HG03175 (cell line): ENCODE measurements at regions not wholly inside any gene's neighbourhood (a gene's known extent, or its start where the extent isn't known, plus 50 kb on each side); places are given as distances from the start of the nearest gene placed in this dataset.

Experiments
- ATAC-seq: cut with Tn5 transposase; IDR thresholded peaks from one replicate; pipeline ENCODE4 v1.9.1; 2021; ENCODE audit warnings: mild to moderate bottlenecking, moderate library complexity; ENCODE audit not compliant: unreplicated experiment

DNA sequence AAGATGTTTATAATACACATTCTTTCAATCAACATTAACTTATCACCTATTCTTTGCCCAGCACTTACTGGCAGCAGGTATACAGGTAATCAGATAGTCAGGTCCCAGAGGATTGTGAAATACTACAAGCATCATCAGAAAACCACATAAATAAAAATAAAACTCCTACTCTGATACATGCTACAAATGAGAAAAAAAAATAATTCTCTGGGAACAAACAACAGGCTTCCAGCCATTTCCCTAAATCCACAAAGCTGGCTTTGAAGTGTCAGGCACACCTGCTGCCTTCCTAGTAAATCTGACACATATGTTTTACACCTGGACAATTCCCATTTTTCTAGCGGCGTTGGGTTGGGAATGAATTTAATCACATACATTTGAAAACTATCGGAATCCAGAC is 384.5 kb upstream of the CDH4 start:
- ATAC-seq, result no peak

DNA sequence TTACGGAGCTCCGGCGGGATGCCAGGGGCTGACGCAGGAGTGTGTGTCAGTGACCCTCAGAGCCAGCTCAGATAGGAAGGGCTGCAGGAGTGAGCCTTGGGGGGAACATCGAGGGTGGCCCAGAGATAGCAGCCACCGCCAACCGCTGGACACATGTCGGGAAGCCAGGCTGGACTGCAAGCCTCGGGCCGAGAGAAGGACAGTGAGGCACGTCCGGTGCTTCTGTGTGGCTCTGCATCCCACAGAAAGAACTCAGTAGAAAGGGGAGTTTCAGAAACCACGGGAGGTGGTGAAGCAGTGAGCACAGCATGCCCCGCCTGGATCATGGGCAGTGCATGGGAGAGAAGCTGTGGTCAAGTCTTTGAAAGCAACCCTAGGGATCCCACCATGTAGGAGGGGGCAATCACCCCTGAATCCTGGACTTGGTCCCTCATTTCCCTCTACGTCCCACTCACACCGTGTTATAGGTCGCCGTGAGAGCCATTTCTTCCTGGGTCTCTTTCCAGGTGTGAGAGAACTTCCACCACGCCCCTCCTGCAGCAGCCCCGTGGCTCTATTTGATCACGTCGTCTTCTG is 383.7 kb upstream of the CDH4 start:
- ATAC-seq, result no peak

DNA sequence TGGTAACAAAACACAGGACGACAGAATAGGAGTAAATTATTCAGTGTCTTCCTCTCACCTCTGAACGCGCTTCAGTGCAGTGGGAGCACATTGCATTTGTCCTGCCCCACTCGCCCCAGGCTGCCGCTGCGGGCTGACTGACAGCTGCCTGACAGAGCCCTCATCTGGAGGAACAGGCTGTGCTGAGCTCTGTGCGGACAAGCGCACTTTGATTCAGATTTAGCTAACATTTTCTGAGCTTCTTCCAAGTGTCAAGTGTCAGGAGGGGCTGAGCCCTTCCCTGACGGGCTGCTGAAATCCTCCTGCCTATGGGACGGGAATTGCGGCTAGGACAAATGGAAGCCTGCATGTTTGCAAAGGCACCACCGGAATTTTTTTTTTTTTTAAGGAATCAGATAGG is 383.0 kb upstream of the CDH4 start:
- no peak for ATAC-seq

DNA sequence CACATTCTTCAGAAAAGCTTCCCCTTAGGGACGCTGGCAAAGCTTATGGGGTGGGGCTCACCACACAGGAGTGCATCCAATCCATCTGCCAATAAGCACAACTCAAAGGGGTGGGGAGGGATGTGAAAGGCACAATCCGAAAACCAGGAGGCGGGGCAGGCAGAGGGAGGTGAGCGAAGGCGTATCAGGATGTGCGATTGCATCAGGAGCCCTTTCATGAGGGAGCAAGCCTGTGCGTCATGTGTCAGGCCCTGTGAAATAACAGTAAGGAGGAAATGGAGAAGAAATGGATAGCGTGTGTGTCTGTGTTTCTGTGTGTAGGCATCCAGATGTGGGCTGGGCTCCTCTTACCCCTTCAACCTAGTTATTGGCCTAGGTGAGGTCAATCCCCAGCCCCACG is 382.4 kb upstream of the CDH4 start:
- ATAC-seq, result no peak

DNA sequence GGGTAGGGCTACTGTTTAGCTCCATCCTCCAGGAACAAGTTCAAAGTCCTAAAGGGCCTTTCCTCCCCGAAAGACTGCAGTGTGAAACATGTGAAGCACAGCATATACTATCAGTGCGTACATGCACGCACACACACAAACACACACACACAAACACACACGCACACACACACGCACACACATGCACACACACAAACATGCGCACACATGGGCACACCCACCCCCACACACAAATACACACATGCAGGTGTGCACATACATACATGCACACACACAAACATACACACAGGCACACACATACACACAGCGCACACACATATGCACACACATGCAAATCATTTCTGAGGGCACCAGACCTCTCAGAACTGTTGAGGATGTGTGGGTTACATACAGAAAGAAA is 382.0 kb upstream of the CDH4 start:
- ATAC-seq, result no peak

DNA sequence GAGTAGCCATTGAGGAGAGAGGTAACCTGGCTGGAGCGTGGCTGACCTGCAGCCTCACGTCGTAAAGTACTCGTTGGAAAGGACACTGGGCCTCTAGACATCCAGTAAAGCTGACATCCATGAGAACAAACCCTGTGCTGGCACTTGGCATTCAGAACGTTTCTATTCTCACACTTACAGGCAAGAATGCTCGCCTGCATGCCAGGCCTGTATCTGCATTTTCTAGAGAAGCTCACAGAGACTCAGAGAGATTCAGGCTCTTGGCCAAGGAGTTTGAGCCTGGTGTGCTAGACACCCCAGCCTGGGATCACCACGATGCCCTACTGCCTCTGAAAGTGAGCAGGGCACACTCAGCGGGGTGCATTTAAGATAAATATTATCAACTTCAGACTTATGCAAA is 379.8 kb upstream of the CDH4 start:
- ATAC-seq, result no peak

DNA sequence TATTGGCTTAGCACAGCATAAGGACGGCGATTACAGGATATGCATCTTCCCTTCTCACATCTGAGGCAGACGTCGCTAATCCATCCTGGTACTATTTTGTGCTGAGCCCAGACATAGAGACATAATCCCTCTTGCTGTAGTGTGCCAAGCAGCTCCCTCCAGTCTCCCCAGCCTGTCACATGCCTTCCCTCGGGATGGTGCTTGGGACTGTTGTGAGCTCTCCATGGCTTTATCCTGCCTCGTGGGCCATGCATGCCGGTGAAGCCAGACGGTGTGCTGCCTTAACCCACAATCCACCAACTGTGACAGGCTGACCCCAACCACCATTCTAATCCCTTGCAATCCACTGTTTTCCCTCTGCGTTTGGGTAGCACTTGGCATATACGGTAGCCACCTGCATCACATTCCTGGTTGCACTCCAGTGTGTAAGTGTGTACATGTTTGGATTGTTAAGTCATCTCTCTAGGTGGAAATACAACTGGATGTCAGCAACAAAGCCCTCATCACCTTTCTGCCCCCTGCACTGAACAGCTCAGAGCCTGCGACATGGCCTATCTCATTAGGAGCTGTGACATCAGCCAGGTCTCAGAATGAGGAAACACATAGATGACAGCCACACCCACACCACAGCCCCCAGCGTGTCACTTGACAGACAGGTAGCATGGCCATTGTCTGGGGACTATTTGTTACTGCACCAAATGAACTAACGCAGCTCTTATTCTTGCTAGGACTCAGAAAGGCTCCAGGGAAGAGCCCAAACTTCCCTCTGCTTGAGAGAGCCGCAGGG is 374.8 kb upstream of the CDH4 start:
- ATAC-seq, result no peak

DNA sequence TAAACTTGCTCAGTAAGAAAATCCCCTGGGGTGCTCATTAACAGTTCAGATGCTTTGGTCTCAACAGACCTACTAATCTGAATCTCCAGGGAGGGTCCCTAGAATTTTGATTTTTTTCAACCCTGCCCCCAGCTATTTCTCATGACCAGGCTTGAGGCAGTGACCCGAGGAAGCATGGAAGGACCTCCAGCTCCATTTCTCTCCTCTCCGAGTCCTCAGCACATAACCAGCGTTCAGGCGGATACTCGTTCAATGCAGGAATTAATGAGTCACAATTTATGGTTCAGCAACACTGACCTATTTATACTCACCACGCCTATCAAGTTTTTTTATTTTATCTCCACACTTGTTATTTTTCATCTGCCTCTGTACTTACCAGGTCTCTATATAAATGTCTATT is 369.2 kb upstream of the CDH4 start:
- ATAC-seq, result no peak

DNA sequence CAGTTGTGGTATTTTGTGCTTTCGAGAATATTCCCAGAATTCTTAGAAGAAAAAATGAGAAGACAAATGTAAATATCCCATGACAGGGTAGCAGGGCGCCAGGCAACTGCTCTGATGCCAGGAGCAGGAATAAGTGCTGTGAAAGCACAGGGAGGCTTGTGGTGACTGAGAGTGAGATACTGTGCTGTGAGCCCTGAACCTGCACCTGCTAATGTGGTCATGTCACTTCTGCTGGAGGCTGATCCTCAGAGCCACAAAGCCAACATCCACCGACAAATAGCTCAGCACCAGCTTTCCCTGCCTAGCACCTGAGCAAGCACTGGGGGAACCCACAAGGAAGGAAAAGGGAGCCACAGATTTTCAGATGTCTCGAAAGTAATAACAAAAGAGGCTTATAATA is 368.6 kb upstream of the CDH4 start:
- ATAC-seq, result no peak

DNA sequence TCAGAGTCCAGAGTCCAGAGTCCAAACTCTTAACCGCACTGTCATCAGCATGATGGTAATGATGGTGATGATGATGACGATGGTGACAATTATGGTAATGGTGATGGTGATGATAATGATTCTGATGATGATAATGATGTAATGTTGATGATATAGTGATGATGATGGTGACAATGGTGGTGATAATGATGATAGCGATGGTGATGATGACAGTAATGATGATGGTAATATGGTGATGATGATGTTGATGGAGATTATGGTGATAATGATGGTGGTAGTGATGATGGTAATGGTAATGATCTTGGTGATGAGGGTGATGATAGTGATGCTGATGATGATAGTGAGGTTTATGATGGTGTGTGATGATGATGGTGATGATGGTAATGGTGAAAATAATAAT is 367.8 kb upstream of the CDH4 start:
- no peak for ATAC-seq

DNA sequence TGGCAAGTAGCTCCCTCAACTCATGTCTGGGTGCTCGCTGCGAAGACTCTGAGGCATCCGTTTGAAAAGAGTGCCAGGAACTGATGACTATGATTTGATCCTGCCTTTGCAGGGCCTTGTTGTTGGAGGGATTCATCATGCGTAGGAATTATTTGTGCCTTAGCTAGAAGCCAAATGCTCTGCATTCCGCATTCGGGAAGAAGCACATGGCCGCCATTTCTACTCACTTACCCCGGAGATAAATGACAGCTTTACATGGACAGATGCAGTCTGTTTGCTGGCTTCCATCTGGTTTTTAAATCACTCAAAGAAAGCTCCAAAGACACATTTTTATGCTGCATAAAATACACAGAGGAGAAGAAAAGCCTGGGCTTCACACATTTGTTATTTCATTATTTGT is 363.3 kb upstream of the CDH4 start:
- no peak for ATAC-seq

DNA sequence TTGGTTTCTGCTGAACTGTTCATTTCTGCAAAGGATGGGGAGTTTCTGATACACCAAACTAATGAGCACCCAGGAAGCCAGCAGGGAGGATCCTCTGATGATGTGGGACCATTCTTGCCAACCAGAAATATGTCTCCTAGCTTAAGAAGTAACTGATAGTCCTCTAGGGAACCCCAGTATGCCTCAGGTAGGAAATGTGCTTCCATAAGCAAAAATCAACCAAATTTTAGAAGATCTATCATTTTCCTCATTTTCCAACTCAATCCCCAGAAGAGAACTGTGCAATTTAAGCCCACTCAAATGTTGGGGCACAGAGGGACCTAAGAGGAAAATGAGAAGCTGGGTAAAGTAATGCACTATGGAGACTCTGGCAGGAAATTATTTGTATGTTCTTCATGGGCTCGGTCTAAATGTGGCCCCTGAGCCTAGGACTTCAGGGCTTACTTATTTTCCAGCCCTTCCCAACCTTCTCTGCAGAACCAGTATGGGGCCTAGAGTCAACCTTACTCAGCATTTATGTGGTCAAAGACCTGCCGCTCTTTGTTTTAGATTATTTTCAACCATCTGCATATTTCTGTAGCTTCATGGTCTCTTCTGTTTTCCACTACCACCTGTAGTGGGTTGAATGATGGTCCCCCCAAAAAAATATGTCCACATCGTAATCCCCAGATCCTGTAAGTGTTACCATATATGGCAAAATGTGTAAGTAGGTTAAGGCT is 359.8 kb upstream of the CDH4 start:
- no peak for ATAC-seq

DNA sequence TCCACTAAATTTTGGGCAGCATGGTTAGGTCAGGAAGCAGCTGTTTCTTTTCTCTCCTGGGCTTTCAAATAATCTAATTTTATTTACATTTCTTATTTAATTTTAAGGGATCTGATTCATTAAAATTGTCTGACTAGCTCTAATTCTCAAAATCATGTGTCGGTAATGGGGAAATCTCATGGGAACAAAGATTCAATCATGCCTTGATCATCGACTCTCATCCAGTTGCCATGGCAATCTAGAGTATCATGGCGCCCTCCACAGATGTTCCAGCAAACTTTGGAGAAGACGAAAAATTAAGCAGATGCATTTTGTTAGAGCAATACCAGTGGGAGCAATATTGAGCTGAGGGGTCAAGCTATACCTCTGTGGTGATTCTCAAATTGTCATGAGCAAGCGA is 358.0 kb upstream of the CDH4 start:
- ATAC-seq, result no peak

DNA sequence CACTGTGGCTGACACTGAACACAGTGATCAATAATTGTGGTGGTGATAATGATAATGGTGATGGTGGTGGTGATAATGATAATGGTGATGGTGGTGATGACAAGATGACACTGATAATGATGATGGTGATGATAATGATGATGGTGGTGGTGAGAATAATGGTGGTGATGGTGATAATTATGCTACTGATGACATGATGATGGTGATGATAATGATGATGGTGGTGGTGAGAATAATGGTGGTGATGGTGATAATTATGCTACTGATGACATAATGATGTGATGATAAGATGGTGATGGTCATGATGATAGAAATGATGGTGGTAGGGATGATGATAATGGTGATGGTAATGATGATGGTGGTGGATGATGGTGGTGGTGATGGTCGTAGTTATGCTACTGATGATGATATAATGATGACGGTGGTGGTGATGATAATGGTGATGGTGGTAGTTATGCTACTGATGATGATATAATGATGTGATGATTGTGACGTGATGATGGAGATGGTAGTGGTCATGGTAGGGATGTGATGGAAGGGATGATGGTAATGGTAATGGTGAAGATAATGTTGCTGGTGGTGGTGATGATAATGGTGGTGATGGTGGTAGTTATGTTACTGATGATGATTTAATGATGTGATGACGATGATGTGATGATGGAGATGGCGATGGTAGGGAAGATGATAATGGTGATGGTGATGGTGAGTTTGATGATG is 356.5 kb upstream of the CDH4 start:
- no peak for ATAC-seq

DNA sequence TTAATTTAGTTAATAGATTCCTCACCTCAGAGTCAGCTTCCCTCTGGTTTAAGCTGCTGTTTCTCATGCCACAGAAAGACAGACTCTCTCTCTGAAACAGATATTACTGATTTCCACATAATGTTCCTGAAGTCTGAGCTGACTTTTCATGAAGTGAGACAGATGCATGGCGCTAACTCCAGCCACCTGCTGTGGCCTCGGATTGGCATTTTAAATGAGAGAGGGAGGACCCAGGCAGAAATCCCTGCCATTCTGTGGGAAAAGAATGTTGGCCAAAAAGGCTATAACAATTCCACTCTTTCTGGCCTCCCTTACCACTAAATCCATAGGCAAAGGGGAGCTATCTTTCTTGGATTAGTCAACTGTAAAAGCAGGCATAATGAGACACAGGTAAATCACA is 354.1 kb upstream of the CDH4 start:
- ATAC-seq, result no peak

DNA sequence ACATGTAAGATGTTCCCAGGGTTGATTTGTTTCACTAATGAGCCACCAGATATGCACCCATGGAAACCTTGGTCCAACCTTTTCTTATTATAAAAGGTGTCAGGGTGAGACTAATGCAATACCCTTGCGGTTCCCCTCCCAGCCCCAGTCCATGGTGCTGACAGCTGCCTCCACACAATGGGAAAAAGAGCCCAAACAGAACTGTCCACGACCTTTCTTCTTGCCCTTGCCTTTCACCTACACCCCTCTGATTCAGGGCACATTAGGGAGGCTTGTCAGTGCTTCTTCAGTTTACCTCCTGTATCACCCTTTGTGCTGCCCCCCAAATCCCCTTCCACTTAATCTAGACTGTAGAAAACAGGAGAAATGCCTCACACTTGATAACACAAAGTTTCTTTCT is 352.7 kb upstream of the CDH4 start:
- no peak for ATAC-seq

DNA sequence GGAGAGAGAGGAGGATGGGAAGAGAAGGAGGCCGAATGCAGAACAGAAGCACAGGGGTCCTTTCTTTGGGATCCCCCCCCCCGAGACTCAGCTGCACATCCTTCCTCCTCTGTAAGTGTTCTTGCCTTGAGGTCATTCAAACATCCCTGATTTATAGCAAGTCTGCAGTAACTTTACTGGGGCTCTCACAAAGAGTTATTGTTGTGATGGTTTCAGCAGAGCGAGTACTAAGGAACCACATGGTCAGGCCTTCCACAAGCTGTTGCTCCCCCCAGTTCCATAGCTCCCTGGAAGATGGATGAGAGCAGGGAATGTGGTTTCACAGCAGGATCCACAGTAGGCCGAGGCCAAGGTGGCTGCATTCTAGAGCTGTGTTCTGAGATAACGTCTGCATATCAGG is 351.4 kb upstream of the CDH4 start:
- no peak for ATAC-seq

DNA sequence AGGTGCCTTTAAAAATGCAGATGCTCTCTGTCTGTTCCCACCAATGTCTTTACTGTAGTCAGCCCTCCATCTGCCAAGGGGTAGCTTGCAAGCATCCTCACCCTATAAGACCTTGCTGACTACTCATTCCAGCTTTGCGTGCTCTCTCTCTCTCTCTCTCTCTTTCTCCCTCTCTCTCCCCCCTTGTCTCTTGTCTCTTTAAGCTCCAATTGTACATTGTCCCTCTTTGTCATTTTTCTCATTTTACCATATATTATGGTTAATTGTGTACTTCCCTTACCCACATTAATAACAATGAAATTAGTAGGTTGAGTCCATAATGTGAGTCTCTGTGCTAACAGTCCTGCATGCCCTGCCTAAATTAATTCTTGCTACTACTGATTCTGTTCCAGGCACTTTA is 350.2 kb upstream of the CDH4 start:
- ATAC-seq, result no peak

DNA sequence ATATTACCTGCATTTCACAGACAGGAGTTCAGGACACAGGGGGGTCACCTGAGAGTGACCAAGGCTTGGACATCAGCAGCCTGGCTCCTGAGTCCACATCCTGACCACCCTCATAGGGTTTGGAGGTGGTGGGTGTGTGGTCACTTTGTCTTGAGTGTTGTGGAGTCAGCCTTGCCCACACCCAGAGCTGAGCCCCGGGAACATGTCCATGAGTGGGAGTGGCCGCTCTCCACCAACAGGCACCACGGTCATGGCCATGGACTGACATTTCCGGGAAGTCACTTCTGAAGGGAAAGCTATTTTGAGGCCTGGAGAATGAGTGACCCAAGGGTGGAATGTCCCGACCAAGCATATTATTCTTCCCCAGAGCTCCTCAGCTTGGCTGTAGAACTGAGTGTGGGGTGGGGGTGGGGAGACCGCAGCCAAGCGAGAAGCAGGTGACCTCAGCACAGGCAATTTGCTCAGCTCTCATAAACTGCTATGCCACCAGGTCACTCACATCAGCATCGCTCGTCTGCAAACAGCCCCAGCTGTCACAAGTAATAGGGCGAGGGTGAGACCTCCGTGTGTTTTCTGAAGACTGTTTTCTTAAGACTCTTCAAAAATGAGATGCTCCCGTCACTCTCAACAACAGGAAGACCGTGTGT is 348.6 kb upstream of the CDH4 start:
- no peak for ATAC-seq

DNA sequence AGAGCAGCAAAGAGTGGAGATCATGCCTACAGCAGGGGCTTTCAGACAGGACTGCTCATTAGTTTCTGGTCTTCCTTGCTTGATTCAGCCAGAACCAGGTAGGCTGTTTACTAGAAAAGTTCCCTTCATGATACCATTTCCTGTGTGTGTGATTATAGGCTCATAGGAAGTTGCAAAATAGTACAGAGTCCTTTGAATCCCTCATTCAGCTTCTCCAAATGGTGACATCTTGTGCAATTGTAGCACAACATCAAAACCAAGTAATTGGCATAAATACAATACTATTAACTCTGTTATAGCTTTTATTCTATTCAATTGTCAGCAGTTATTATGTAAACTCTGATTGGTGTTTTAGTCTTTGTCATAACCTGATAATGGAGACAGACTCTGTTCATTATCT is 347.3 kb upstream of the CDH4 start:
- ATAC-seq, result no peak

DNA sequence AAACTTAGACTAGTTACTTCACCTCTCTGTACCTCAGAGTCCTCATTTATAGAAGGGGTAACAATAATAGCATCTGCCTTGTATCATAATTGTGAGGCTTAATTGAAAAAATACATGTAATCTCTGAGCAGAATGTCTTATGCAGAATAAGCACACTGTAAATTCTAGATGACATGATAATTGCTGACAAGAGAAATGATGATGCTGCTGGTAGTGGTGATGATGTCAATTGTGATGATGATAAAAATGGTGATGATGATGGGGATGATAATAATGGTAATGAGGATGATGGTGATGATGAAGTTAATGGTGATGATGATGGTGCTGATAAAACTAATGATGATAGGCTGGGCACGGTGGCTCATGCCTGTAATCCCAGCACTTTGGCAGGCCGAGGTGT is 346.1 kb upstream of the CDH4 start:
- no peak for ATAC-seq
